Daoy (cell line): ENCODE measurements at regions not wholly inside any gene's neighbourhood (a gene's known extent, or its start where the extent isn't known, plus 50 kb on each side); places are given as distances from the start of the nearest gene placed in this dataset.
"Not testable (repeated sequence)": the region's sequence is repeated elsewhere in the genome, so short reads cannot be mapped to it uniquely, and the experiment has no call there.

Experiments
- DNase-seq: peaks from one replicate; pipeline ENCODE4 v3.0.0-alpha.2; 2015; ENCODE audit warnings: low read depth

DNA sequence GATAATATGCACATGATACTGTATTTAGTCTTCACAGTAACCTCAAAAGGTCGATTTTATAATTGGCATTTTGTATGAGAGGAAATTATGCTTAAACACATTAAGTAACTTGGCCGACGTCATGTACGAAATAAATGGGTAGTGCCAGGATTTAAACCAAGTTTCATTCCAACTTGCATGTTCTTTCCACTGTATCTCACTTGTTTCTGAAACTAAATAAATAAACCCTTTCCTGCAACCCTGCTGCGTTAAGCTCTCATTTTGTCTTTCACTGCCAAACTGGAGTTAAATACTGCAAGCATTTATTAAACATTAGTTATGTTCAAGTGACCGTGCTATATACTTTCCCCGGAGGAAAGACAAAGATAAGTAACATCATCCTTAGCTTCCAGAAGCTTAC is 293.9 kb upstream of the PRKD1 start:
- DNase-seq: no peak

DNA sequence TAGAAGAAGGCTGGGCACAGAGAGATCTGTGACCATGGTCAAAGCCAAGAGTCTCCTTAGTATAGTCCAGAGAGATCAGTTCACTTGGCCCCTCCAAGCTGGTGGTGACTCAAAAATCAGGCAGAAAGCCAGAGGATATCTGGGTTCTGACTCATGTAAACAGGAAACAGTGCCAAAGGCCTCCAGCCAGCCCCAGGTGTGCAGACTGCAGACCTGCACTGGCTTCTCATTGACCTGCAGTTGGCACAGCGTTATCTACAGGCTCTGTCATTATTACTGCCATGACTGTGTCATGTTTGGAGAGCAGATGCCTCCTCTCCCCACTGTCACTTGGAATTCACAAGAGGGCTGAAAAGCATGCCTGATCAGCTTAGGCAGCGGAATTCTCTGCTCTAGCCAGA is 295.7 kb upstream of the PRKD1 start:
- peak; percentile 92 for DNase-seq

DNA sequence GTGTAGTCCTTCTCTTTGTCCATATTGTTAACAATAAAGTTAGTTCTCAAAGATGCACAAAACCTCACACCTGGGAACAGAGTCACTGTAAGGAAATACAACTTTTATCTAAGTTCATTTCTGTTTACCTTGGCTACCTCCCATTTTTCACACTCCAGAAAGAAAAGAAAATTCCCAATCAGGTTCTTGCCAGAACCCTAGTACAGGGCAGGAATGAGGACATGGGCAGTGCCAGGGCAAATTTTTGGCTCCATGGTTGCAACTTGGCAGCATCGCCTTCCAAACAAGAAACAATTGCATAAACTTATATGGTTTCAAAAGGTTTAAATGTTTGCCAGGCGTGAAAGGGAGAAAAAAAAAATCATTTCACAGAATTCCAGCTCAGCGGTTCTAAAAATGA is 296.3 kb upstream of the PRKD1 start:
- no peak for DNase-seq

DNA sequence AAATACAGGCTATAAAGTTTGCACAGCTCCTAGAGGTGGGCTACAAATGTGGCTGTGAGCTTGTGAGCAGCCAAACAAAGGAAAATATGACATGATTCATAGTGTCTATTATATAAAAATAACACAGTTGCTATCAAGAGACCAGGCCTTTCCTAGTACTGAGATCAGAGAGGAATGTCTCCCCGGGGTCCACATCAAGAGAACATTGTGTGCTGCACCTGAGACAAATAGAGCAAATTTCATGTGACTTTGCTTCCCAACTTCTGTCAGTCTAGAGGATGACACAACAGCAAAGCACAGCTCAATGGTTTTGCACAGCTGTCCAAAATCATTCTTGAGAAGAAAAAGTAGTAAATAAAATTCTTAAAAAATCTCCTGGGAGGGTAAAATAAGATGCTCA is 297.5 kb upstream of the PRKD1 start:
- no peak for DNase-seq

DNA sequence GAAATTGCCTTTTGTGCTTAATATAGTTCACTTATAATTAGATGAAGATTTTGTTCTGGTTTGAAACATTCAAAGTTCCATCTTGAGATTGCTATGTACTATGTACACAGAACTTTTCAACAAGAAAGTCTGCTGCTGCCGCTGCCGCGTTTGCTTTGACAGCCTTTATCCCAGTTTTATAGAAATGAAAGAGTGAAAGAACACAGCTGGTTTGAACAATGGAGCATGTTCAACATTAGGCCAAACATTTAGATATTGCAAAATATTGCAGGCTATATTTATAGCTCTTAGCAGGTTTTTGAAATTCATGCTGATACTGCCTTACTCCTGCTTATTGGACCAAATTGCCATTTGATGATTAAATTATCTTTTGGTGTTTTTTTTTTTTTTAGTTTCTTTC is 299.8 kb upstream of the PRKD1 start:
- DNase-seq: no peak

DNA sequence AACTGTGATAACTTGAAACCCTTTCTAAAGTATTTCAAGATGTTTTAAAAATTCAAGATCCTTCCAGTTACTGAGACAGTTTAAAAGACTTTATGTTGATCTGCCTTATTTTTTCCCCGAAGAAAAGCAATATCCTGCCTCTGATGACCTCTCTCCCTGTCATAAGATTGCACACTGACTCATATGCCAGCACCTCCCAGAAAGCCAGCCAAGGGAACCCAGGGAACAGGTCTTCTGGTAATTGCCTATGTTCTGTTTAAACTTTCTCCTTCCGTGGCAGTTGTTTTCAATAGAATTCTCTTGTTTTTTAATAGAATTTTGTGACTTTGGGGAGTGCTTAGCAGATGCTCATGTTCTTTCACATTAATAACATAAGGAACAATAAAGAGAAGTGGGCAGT is 300.2 kb upstream of the PRKD1 start:
- peak; percentile 77 for DNase-seq

DNA sequence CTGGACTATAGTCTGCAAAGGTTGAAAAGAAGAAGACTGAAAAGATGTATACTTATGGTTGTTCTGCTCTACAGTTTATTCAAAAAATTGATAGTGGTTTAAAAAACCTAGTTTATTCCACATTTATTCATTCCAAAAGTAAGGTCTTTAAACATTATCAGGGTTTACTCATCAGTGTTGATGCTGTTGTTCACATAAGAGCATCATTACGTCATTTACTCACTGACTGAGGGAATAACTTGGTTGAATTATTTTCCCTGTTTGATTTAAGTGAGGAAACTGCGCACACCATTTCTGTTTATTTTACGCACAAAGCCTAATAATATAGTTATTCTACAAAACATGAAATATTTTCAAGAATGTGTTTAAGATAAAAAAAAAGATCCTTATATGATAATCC is 303.1 kb upstream of the PRKD1 start:
- DNase-seq: no peak

DNA sequence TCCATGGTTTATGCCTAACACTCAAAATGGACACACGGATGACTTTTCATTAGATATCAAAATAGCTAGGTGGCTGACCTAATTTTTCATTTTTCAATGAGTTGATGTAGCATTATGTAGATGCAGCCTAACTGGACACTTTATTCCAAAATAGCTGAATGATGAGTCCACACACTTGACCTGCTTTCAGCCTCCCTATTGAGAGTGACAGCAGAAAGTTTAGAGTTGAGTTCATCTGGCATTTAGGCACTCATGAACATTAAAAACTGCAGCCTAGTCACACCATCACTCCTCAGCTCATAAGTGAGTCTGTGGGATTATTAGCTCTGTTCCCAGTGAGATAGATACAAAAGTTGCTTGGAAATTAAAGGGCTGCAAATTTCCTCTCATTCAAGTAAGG is 307.3 kb upstream of the PRKD1 start:
- DNase-seq: no peak

DNA sequence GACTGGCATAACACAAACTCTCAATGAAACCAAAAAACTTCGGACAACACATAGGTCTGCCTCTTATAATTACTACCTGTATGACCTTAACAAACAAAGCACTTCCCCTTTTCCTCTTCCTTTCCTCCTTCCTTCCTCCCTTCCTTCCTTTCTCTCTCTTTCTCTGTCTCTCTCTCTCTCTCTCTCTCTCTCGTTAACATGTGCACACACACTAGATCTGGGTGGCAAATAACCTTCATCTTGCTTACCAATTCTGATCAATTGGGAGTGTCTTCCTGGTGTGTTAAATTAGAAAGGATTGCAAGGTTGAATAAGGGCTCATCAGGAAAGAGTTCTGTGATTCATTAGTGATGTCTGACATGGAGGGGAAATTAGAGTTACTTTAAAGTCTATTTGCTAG is 307.8 kb upstream of the PRKD1 start:
- DNase-seq: no peak

DNA sequence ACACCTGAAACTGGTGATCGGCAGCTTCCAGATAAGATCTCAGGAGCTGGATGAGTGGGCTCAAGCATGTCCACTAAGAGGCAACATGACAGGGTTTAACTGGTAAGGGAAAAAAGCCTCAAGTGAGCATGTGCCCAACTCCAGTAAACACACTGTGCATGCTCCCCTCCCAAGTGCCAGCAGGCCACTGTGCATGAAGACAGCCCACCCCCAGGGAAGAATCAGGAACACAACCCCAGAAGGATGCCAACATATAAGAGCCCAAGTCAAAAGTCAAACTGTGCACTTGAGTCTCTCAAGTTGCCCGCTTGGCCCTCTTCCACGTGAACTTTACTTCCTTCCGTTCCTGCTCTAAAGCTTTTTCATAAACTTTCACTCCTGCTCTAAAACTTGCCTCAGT is 311.3 kb upstream of the PRKD1 start:
- DNase-seq: no peak

DNA sequence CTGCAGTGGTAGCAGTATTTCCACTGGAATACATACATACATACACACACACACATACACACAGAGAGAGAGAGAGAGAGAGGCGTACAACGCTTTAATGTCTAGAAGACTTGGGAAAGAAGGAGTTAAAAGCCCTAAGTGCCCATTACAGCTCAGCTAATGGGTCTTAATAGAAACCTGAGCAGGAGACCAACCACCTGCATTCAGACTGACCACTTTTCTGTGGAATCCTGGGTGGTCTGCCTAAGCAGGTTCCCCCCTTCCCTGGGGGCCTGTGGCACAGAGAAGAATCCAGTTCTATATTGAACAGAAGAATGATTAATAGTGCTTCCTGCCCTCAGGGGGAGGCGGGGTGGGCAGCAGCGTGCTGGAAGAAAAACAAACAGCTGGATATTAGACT is 312.4 kb upstream of the PRKD1 start:
- DNase-seq: no peak

DNA sequence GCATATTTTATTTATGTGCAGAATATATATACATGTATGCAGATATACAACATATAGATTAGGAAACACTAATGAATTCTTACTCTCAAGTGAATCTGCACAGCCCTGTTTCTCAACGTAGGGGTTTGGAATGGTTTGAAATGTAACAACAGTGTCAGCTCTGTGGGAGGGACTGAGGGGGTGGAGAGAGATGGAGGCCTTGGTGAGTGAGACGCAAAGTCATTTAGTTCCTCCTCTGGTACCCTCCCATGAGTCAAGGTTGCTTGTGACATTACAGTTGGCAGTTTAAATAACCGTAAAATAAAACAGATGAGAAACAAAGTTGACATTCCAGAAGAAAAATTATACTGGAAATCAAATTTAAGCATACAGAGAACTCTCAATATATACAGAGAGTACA is 313.0 kb upstream of the PRKD1 start:
- DNase-seq: no peak

DNA sequence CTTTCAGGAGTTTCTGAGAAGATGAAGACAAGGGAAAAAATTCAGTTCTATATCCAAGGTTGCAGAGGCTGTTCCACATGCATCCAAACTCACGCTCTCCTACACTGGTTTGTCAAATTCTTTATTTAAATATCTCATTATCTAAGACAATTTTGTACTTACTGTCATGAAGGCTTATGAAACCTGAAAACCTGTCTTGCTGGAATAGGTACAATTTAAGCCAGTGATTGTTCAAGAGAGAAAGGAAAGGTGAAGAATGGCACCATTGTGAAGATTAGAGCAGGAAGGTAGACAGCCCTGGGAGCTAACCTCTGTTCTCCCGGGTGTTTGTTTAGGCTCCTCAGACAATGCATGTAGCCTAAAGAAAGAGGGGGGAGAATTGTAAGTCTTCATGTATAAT is 315.1 kb upstream of the PRKD1 start:
- no peak for DNase-seq

DNA sequence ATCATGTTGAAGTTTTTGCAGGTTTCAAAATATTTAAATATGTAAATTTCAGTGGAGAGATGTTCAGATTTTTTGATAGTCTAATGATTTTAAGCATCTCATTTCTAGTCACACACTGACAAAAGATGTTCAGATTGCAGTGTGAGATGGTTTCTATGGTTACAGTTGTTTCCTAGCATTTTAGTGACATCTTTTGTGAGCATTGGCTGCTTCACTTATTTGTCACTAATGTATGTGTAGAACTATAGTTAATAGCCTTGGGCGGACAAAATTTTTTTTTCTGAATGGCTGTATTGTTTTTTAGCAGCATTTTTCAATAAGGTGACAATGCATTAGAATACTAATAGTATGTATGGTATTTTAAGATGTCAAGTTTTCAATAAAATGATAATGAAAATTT is 315.6 kb upstream of the PRKD1 start:
- no peak for DNase-seq

DNA sequence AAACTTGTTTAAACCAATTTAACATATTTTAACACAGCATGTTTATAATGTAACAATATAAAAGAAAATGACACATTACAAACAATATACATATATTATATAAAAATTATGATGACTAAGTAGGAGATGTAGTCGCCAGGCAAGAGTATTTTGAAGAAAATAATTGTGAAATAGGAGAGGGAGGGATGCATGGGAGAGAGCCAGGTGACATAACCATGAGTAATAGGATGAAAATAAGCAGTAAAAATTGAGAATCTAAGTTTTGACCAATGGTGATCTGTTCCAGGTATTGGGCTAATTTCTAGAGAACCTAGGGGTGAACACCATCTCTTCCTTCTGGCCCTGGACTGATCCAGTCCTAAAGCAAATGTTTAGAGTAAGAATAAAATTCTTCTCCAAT is 315.2 kb upstream of the G2E3 start:
- DNase-seq: peak; percentile 34

DNA sequence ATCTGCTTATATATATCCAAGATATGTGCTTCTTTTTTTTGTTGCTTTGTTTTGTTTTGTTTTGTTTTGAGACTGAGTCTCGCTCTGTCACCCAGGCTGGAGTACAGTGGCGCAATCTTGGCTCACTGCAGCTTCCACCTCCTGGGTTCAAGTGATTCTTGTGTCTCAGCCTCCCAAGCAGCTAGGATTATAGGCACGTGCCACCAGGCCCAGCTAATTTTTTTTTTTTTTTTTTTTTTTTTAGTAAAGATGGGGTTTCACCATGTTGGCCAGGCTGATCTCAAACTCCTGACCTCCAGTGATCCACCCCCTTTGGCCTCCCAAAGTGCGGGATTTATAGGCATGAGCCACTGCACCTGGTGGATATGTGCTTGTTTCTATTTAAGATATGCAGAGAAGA is 314.6 kb upstream of the G2E3 start:
- not testable (repeated sequence) for DNase-seq

DNA sequence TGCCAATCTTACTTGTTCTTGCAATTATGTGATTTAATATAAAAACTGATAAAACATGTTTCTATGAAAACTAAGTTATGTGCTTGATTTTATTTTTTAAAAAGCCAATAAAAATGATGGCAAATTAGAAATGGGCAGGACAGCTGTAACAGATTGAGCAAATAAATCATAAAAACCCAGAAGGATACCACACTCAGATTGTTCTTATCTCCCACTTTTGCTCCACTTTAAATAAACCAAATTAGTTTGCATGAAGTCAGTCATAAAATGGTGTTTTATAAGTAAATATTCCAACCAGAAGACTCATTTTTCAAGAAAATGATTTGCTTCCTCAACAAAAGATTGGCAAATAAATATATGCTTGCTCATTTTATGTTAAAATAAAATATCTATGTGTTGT is 307.9 kb upstream of the G2E3 start:
- DNase-seq: no peak

DNA sequence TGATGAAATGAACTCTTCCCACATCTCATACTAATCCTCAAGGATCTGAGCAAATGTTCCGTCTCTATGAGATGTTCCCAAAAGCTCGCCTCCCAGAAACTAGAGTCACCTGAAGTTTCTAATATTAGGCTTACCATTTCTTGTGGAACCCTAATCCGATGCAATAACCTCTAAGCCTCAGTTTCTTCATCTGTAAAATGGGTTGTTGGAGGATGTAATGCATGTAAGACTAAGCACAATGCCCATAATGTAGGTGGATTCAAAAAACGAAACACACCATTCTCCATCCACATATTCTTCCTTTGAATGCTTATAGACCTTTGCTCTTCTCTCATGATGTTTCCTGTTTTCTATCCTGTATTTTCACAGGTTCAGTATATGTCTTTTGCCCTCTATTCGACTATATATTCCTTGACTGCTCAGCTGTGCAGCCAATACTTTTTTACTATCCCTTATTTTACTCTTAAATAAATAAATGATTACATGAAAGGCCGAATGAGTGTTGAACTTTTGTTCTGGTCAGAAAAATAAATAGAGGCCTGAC is 307.3 kb upstream of the G2E3 start:
- no peak for DNase-seq

DNA sequence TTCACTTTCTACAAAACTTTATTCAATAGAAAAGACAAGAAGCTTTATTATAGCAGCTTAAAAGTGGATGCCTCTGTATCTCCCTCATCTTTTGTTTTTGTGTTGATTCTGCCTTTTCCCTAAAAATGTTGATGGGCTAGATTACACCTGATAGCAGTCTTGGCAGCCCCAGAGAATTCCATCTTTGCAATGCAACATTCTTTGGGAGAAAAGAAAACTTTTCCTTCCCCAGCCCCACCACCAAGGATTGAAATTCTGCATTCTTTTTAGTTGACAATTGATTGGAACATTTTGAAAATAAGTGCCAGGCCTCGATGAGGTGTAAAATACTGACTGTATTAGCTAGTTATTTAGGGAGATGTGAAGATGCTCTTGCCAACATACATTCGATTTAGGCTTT is 306.8 kb upstream of the G2E3 start:
- no peak for DNase-seq

DNA sequence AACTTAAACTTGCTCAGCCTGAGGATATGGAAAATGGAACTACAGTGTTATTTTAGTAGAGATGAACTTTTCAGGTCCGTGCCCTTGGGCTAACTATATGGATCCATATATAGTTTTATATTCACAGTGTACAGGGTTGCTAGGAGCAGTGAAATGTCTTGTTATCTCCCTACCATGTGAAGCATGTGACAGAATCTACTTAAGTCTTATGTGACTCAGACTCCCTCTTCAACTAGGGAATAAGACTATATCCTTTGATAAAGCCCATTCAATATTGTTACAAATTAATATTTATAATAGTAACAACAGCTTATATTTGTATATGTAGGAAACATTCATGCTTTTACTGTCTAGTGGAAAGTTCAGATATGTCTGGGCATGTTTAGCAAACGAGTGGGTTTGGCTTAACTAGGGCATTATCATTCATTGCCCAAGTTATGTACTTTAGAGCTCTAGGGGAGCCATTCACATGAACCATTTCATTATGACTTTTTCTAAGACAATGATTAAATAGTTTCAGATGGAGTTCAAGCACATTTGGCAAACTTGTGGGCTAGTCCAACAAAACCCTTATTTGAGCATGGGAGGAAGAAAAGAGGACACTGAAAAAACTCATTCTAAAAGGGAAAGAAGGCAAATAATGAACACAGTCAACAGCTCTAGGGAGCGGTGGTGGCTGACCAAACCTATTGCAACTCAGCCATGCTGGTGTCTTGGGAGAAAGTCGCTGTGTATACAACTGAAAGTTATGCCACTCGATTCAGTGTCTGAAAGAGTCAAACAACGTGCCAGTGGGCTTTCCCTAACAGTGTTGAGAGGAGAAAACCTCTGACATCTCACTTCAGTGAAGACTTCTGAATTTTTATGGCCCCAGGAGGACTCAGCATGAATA is 305.9 kb upstream of the G2E3 start:
- DNase-seq: no peak

DNA sequence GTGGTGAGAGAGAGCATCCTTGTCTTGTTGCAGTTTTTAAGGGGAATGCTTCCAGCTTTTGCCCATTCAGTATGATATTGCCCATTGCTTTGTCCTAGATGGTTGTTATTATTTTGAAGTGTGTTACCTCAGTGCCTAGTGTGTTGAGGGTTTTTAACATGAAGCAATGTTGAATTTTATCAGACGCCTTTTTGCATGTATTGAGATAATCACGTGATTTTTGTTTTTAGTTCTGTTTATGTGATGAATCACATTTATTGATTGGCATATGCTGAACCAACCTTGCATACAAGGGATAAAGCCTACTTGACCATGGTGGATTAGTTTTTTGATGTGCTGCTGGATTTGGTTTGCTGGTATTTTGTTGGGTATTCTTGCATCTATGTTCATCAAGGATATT is 302.3 kb upstream of the G2E3 start:
- DNase-seq: no peak

DNA sequence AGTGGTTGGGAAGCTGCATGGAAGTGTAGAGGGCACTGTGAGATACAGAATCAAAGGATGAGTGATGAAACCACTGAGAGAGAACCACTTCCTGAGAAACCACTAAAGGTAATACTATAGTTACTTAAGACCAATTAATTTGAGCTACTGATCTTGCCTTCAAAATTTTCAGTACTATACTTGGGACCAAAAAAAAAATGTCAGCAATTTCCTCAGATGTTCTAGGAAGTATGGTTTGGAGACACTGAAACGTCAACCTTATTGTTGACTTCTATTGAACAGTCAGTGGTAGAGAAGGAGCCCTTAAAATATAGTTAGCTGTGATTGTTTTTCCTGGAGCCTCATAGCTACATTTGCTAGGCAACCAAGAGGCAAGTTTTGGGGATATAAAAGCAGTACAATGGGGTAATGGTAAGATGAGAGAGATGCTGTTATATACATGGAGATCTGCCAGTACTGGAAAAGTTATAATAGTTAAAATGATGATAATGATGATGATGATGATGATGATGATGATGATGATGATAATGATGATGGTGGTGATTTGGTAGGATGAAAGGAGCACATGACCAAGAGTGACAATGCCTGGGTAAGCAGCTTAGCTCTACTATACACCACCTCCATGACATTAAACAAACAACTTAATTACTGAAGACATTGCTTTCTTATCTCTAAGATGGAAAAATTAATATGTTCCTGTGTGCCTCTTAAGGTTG is 300.9 kb upstream of the G2E3 start:
- DNase-seq: no peak
